ENCODE measurements at regions not wholly inside any gene's neighbourhood (a gene's known extent, or its start where the extent isn't known, plus 50 kb on each side); places are given as distances from the start of the nearest gene placed in this dataset.

DNA sequence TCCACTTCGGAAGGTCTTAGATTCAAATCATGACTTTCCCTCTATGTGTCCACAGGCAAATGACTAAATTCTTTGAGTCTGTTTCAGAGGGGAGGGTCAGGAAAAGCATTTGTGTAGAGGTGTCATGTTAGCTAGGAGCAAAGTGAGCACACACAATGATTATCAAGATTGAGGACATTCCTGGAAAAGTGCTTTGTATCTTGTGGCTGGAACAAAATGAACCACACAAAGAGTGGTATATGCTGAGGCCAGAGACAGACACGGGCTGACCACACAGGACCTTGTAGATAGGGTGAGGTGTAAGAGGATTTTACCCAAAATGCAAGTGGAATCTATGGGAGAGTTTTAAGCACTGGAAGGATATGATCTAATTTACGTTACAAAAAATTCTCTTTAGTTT is 245.3 kb upstream of the NMUR2 start:
- TF ChIP-seq RAD21 (IDR thresholded peaks at IDR 0.05; ENCODE audit: low read depth) (no peak), EZH2 (IDR thresholded peaks at IDR 0.05) (no peak), POLR2AphosphoS5 (IDR thresholded peaks at IDR 0.05; ENCODE audit: low read depth, low read length) (no peak), EGR1 (IDR thresholded peaks at IDR 0.05; ENCODE audit: low read depth) (no peak), EZH2phosphoT487 (IDR thresholded peaks at IDR 0.05; ENCODE audit: borderline replicate concordance) (no peak), YY1 (IDR thresholded peaks at IDR 0.05; ENCODE audit: extremely low read depth, insufficient replicate concordance, low read depth, low read length) (no peak), ZNF274 (IDR thresholded peaks at IDR 0.05; ENCODE audit: low read depth, low read length) (no peak), POLR2A (IDR thresholded peaks at IDR 0.05; ENCODE audit: borderline replicate concordance, extremely low read depth, insufficient read depth, insufficient read length) (no peak)
- TF ChIP-seq, protein P1, sequence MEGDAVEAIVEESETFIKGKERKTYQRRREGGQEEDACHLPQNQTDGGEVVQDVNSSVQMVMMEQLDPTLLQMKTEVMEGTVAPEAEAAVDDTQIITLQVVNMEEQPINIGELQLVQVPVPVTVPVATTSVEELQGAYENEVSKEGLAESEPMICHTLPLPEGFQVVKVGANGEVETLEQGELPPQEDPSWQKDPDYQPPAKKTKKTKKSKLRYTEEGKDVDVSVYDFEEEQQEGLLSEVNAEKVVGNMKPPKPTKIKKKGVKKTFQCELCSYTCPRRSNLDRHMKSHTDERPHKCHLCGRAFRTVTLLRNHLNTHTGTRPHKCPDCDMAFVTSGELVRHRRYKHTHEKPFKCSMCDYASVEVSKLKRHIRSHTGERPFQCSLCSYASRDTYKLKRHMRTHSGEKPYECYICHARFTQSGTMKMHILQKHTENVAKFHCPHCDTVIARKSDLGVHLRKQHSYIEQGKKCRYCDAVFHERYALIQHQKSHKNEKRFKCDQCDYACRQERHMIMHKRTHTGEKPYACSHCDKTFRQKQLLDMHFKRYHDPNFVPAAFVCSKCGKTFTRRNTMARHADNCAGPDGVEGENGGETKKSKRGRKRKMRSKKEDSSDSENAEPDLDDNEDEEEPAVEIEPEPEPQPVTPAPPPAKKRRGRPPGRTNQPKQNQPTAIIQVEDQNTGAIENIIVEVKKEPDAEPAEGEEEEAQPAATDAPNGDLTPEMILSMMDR (IDR thresholded peaks at IDR 0.05 in 2 of 3, conservative IDR thresholded peaks at IDR 0.05 in 1 of 3; ENCODE audit: borderline replicate concordance in 1 of 3, insufficient read depth in 1 of 3, low read depth in 2 of 3, low read length in 2 of 3): no peak
- TF ChIP-seq, protein P2, sequence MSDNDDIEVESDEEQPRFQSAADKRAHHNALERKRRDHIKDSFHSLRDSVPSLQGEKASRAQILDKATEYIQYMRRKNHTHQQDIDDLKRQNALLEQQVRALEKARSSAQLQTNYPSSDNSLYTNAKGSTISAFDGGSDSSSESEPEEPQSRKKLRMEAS (IDR thresholded peaks at IDR 0.05): no peak
- TF ChIP-seq, protein P3, sequence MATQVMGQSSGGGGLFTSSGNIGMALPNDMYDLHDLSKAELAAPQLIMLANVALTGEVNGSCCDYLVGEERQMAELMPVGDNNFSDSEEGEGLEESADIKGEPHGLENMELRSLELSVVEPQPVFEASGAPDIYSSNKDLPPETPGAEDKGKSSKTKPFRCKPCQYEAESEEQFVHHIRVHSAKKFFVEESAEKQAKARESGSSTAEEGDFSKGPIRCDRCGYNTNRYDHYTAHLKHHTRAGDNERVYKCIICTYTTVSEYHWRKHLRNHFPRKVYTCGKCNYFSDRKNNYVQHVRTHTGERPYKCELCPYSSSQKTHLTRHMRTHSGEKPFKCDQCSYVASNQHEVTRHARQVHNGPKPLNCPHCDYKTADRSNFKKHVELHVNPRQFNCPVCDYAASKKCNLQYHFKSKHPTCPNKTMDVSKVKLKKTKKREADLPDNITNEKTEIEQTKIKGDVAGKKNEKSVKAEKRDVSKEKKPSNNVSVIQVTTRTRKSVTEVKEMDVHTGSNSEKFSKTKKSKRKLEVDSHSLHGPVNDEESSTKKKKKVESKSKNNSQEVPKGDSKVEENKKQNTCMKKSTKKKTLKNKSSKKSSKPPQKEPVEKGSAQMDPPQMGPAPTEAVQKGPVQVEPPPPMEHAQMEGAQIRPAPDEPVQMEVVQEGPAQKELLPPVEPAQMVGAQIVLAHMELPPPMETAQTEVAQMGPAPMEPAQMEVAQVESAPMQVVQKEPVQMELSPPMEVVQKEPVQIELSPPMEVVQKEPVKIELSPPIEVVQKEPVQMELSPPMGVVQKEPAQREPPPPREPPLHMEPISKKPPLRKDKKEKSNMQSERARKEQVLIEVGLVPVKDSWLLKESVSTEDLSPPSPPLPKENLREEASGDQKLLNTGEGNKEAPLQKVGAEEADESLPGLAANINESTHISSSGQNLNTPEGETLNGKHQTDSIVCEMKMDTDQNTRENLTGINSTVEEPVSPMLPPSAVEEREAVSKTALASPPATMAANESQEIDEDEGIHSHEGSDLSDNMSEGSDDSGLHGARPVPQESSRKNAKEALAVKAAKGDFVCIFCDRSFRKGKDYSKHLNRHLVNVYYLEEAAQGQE (IDR thresholded peaks at IDR 0.05; ENCODE audit: low read depth): no peak
- TF ChIP-seq, protein P4, sequence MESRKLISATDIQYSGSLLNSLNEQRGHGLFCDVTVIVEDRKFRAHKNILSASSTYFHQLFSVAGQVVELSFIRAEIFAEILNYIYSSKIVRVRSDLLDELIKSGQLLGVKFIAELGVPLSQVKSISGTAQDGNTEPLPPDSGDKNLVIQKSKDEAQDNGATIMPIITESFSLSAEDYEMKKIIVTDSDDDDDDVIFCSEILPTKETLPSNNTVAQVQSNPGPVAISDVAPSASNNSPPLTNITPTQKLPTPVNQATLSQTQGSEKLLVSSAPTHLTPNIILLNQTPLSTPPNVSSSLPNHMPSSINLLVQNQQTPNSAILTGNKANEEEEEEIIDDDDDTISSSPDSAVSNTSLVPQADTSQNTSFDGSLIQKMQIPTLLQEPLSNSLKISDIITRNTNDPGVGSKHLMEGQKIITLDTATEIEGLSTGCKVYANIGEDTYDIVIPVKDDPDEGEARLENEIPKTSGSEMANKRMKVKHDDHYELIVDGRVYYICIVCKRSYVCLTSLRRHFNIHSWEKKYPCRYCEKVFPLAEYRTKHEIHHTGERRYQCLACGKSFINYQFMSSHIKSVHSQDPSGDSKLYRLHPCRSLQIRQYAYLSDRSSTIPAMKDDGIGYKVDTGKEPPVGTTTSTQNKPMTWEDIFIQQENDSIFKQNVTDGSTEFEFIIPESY (IDR thresholded peaks at IDR 0.05; ENCODE audit: extremely low read depth, insufficient replicate concordance, low read length): no peak
